OCI-M2 (cell line): ENCODE measurements at regions not wholly inside any gene's neighbourhood (a gene's known extent, or its start where the extent isn't known, plus 50 kb on each side); places are given as distances from the start of the nearest gene placed in this dataset.

ENCODE experiments used
- DNase-seq: peaks from one replicate; lab custom pipeline; 2025; ENCODE audit not compliant: unreplicated experiment; lab: John Stamatoyannopoulos, UW

- DNase-seq = no peak
These were observed 590.7 kb downstream of the ANXA1 start for GRCh38 chr9:73742412-73742811.

GRCh38 chr9:73743826-73744225 is 592.2 kb downstream of the ANXA1 start:
- DNase-seq = no peak

GRCh38 chr9:73745598-73745997 is 593.9 kb downstream of the ANXA1 start:
- DNase-seq = no peak

GRCh38 chr9:73753171-73753570 is 601.5 kb downstream of the ANXA1 start:
- DNase-seq = no peak

- no peak for DNase-seq
These were observed 610.2 kb downstream of the ANXA1 start for GRCh38 chr9:73761905-73762304.

GRCh38 chr9:73773896-73774295 is 622.2 kb downstream of the ANXA1 start:
- no peak for DNase-seq

- no peak for DNase-seq
These were observed 624.1 kb downstream of the ANXA1 start for GRCh38 chr9:73775757-73776156.

- DNase-seq = no peak
These were observed 629.3 kb downstream of the ANXA1 start for GRCh38 chr9:73780916-73781315.

GRCh38 chr9:73782166-73782565 is 630.5 kb downstream of the ANXA1 start:
- no peak for DNase-seq

GRCh38 chr9:73799446-73799845 is 647.8 kb downstream of the ANXA1 start:
- DNase-seq = no peak

GRCh38 chr9:73805111-73805510 is 653.4 kb downstream of the ANXA1 start:
- no peak for DNase-seq

- DNase-seq = no peak
These were observed 654.3 kb downstream of the ANXA1 start for GRCh38 chr9:73805853-73806458.

- DNase-seq = no peak
These were observed 655.2 kb downstream of the ANXA1 start for GRCh38 chr9:73806876-73807275.

- no peak for DNase-seq
These were observed 656.3 kb downstream of the ANXA1 start for GRCh38 chr9:73807952-73808351.

GRCh38 chr9:73810585-73811215 is 659.0 kb downstream of the ANXA1 start:
- DNase-seq = no peak

- no peak for DNase-seq
These were observed 661.9 kb downstream of the ANXA1 start for GRCh38 chr9:73813546-73813945.

GRCh38 chr9:73816905-73817304 is 665.2 kb downstream of the ANXA1 start:
- DNase-seq = no peak

- no peak for DNase-seq
These were observed 672.5 kb upstream of the RORB start for GRCh38 chr9:73824671-73825070.

GRCh38 chr9:73838871-73839270 is 658.3 kb upstream of the RORB start:
- no peak for DNase-seq

- DNase-seq = no peak
These were observed 657.7 kb upstream of the RORB start for GRCh38 chr9:73839471-73839870.

- DNase-seq = no peak
These were observed 656.1 kb upstream of the RORB start for GRCh38 chr9:73841018-73841417.

- DNase-seq = no peak
These were observed 653.0 kb upstream of the RORB start for GRCh38 chr9:73844135-73844534.

- DNase-seq = no peak
These were observed 651.6 kb upstream of the RORB start for GRCh38 chr9:73845539-73845938.
